ENCODE measurements at regions not wholly inside any gene's neighbourhood (a gene's known extent, or its start where the extent isn't known, plus 50 kb on each side); places are given as distances from the start of the nearest gene placed in this dataset.

DNA sequence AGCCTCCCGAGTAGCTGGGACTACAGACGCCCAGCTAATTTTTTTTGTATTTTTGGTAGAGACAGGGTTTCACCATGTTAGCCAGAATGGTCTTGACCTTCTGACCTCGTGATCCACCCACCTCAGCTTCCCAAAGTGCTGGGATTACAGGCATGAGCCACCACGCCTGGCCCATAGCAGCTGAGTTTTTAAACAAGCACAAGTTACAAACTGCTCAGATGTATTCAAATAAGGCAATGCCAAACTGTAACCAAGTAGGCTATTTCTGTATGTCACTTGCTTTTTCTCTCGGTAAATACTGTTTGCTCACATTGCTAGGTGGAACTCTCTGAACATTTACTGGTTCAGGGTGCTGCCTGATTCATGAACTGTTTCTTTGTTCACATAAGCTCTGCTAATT is 799.3 kb upstream of the NUDT12 start:
- H3K4me1 ChIP-seq, result no peaks in the 10 kb centered on the region
- WGBS, 2 donors, result 74 to 76% methylated on average over 5 of the region's 5 CpGs
- no peak overlapping the region for H3K27ac ChIP-seq

DNA sequence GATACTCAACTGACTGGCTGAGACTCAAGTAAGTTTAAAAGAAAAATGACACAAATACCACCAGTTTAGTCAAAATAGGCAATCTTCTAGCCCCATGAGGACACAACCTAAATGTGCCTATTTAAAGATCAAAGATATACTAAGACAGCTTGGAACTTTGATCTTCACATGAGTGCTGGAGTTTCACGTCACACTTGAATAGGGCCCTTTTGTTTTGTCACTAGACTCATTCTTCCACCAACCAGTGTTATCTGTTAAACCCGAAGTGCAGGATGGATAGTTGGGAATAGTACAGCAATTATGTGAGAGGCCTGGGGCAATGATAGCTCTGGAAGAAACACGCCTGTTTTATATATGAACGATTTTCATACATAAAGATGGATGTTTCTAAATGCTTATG is 792.8 kb upstream of the NUDT12 start:
- intact Hi-C loops (cut with DNase I), result loop anchor here in 1 of 10 donors (10.0 kb wide), 1 partner anchor 51 kb away; no protein-coding TSS in a partner anchor
- Histone ChIP-seq H3K27me3 (no peaks in the 10 kb centered on the region), H3K4me3 (no peak overlapping the region), H3K4me1 (no peaks in the 10 kb centered on the region), H3K36me3 (no peaks in the 10 kb centered on the region), H3K27ac (no peak overlapping the region), H3K9me3 (peaks cover 0 to 4% (median 0%) of the 10 kb centered on the region in 11 donors)
- TF ChIP-seq, protein P1, sequence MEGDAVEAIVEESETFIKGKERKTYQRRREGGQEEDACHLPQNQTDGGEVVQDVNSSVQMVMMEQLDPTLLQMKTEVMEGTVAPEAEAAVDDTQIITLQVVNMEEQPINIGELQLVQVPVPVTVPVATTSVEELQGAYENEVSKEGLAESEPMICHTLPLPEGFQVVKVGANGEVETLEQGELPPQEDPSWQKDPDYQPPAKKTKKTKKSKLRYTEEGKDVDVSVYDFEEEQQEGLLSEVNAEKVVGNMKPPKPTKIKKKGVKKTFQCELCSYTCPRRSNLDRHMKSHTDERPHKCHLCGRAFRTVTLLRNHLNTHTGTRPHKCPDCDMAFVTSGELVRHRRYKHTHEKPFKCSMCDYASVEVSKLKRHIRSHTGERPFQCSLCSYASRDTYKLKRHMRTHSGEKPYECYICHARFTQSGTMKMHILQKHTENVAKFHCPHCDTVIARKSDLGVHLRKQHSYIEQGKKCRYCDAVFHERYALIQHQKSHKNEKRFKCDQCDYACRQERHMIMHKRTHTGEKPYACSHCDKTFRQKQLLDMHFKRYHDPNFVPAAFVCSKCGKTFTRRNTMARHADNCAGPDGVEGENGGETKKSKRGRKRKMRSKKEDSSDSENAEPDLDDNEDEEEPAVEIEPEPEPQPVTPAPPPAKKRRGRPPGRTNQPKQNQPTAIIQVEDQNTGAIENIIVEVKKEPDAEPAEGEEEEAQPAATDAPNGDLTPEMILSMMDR (IDR thresholded peaks at IDR 0.05), result no peak
- ATAC-seq, result no peak
- no peak for DNase-seq
- WGBS, 2 donors, result 49 to 53% methylated on average over 4 of the region's 4 CpGs

More for the DNA sequence above, 799.3 kb upstream of the NUDT12 start:
- no peak for ATAC-seq
- Histone ChIP-seq H3K9me3 (peaks cover 0 to 7% (median 0%) of the 10 kb centered on the region in 11 donors), H3K36me3 (no peaks in the 10 kb centered on the region), H3K27me3 (no peaks in the 10 kb centered on the region), H3K4me3 (no peak overlapping the region)
- no peak for DNase-seq
- intact Hi-C loops (cut with DNase I), result no loop called here
- TF ChIP-seq, protein P1 (IDR thresholded peaks at IDR 0.05), result no peak

DNA sequence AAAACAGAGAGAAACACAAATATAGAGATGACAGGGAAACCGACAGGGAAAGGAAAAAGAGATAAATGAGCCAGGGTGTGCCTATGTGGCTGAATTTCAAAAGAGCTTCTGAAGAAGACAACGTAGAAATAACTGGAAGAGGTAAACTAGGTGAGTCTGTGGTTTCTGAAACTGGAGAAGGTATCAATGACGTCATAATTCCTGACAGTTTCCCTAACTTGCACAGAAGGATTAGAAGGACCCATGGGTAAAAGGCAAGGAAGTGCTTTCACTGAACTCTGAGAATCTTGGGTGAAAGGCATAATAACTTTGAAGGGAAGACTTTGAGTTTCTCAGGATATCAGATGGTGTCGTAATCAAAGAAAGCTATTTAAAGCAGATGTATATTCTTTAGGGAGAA is 790.8 kb upstream of the NUDT12 start:
- Histone ChIP-seq H3K4me1 (no peaks in the 10 kb centered on the region), H3K27ac (no peak overlapping the region), H3K27me3 (no peaks in the 10 kb centered on the region), H3K9me3 (no peaks in the 10 kb centered on the region), H3K36me3 (no peaks in the 10 kb centered on the region), H3K4me3 (no peak overlapping the region)
- DNase-seq (no peak), ATAC-seq (no peak)
- TF ChIP-seq, protein P1 (IDR thresholded peaks at IDR 0.05), result no peak
- intact Hi-C loops (cut with DNase I), result loop anchor here in 1 of 10 donors (10.0 kb wide), 1 partner anchor 49 kb away; no protein-coding TSS in a partner anchor
- WGBS, 2 donors, result 43 to 55% methylated on average over 4 of the region's 4 CpGs

DNA sequence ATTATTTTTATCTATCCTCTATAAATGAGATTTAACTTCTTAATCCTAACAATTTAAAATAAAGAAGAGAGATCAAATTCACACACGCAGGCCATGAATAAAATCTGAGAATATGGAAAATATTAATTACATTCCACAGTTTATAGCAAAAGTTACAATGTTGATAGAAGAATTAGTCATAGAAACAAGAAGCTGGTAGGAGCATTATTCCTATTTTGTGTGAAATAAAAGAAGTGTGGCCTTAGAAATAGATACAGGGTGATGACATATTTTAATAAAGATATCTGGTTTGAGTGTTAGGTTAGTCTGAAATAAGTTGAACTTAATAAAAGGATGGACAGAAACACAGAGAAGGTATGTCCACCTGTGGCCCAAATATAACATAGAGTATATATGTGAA is 790.4 kb upstream of the NUDT12 start:
- intact Hi-C loops (cut with DNase I), result loop anchor here in 1 of 10 donors (10.0 kb wide), 1 partner anchor 48 kb away; no protein-coding TSS in a partner anchor
- Histone ChIP-seq H3K9me3 (no peaks in the 10 kb centered on the region), H3K27me3 (no peaks in the 10 kb centered on the region), H3K4me1 (no peaks in the 10 kb centered on the region), H3K27ac (no peak overlapping the region), H3K4me3 (no peak overlapping the region), H3K36me3 (no peaks in the 10 kb centered on the region)
- ATAC-seq, result no peak
- DNase-seq, result no peak
- WGBS, 2 donors, result 94 to 97% methylated on average over 1 of the region's 1 CpG
- TF ChIP-seq, protein P1 (IDR thresholded peaks at IDR 0.05), result no peak
